ENCODE measurements at regions not wholly inside any gene's neighbourhood (a gene's known extent, or its start where the extent isn't known, plus 50 kb on each side); places are given as distances from the start of the nearest gene placed in this dataset.

DNA sequence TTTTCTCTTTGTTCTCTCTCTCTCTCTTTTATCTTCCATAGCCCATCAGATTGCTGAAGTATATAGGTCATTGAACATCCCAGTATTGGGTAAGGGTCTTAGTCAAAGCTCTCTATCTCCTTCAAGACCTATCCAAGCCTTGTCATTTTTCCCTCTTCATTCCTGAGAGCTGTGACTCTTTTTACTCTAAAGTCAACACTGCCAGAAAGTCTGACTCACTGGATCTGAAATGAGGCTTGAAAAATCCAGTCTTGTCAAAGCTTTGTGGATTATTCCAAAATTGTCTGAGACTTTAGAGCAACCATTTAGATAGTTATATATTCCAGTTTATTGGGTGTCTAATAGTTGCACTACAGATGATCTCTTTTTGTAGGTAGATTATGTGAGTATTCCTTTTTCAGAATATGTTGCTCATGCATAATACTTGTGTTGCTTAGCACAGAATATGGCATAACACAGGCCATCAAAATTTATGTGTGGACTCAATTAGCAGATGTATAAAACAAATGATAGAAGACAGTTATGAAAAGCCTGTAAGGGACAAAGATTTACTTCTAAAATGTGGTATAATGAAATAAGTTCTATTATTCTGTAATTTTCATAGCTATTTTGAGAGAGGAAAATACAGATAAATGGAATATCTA is 389.3 kb upstream of the PCDH9 start:
- H3K27ac ChIP-seq, result no peak overlapping the region
- H3K4me1 ChIP-seq, result no peaks in the 10 kb centered on the region
- H3K4me3 ChIP-seq, result no peak overlapping the region
- H3K9me3 ChIP-seq, result no peaks in the 10 kb centered on the region
- TF ChIP-seq EP300 (IDR thresholded peaks at IDR 0.05), result no peak
- no peak for TF ChIP-seq POLR2AphosphoS5 (IDR thresholded peaks at IDR 0.05)
- TF ChIP-seq POLR2A (IDR thresholded peaks at IDR 0.05), result no peak
- TF ChIP-seq, protein P1, sequence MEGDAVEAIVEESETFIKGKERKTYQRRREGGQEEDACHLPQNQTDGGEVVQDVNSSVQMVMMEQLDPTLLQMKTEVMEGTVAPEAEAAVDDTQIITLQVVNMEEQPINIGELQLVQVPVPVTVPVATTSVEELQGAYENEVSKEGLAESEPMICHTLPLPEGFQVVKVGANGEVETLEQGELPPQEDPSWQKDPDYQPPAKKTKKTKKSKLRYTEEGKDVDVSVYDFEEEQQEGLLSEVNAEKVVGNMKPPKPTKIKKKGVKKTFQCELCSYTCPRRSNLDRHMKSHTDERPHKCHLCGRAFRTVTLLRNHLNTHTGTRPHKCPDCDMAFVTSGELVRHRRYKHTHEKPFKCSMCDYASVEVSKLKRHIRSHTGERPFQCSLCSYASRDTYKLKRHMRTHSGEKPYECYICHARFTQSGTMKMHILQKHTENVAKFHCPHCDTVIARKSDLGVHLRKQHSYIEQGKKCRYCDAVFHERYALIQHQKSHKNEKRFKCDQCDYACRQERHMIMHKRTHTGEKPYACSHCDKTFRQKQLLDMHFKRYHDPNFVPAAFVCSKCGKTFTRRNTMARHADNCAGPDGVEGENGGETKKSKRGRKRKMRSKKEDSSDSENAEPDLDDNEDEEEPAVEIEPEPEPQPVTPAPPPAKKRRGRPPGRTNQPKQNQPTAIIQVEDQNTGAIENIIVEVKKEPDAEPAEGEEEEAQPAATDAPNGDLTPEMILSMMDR (IDR thresholded peaks at IDR 0.05), result no peak
- no peaks in the 10 kb centered on the region for H3K36me3 ChIP-seq
- DNase-seq, result no peak
- intact Hi-C loops (cut with DNase I), result no loop called here
- no peaks in the 10 kb centered on the region for H3K27me3 ChIP-seq

DNA sequence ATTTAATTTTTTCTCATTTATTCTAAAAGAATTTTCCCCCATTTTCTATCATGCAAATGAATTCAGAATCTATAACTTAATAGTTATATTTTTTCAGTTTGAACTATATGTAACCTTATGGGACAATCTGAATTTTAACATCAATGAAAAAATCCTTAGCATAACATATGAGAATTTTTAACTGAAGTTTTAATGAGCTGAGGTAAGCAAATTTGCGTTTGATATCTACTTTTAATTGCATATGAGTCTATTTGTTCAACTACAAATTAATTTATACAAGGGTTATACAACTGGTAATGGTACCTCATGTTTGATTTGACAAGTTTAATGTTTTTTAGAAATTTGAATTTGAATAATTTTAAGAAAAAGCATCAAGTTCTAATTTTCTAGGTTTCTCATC is 384.4 kb upstream of the PCDH9 start:
- Histone ChIP-seq H3K36me3 (no peaks in the 10 kb centered on the region), H3K4me1 (no peaks in the 10 kb centered on the region), H3K27me3 (no peaks in the 10 kb centered on the region), H3K4me3 (no peak overlapping the region), H3K9me3 (no peaks in the 10 kb centered on the region), H3K27ac (no peak overlapping the region)
- WGBS, 2 donors, result 56 to 79% methylated on average over 1 of the region's 1 CpG
- no peak for DNase-seq
- no peak for TF ChIP-seq EP300 (IDR thresholded peaks at IDR 0.05)
- no peak for TF ChIP-seq POLR2AphosphoS5 (IDR thresholded peaks at IDR 0.05)
- TF ChIP-seq, protein P1 (IDR thresholded peaks at IDR 0.05), result no peak
- no peak for TF ChIP-seq POLR2A (IDR thresholded peaks at IDR 0.05)
- intact Hi-C loops (cut with DNase I), result no loop called here

DNA sequence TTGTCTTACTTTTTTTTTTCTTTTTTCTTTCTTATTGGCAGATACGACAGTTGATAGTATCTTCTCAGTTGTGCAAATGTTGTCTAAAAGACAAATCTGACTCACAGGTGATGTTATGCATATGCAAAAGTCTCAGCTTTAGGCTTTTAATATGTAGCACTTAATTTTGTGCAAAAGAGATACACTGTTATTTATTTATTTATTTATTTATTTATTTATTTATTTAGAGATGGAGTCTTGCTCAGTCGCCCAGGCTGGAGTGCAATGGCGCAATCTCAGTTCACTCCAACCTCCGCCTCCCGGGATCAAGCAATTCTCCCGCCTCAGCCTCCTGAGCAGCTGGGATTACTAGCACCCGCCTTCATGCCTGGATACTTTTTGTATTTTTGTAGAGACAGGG is 383.9 kb upstream of the PCDH9 start:
- intact Hi-C loops (cut with DNase I), result no loop called here
- no peaks in the 10 kb centered on the region for H3K9me3 ChIP-seq

DNA sequence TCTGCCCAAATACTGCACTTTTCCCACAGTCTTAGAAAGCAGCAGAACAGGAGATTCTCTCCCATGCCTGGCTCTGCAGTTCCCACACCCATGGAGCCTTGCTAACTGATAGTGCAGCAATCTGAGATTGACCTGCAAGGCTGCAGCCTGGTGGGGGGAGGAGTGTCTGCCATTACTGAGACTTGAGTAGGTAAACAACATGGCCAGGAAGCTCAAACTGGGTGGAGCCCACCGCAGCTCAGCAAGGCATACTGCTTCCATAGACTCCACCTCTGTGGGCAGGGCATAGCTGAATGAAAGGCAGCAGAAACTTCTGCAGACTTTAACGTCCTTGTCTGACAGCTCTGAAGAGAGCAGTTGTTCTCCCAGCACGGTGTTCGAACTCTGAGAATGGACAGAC is 358.5 kb upstream of the PCDH9 start:
- H3K4me1 ChIP-seq, result no peaks in the 10 kb centered on the region
- WGBS, 2 donors, result 76 to 85% methylated on average over 4 of the region's 4 CpGs

More for the DNA sequence above, 383.9 kb upstream of the PCDH9 start:
- no peak overlapping the region for H3K27ac ChIP-seq
- no peaks in the 10 kb centered on the region for H3K36me3 ChIP-seq
- no peak for DNase-seq
- 92 to 93% methylated on average over 7 of the region's 7 CpGs for WGBS, 2 donors
- H3K4me3 ChIP-seq, result no peak overlapping the region
- TF ChIP-seq POLR2AphosphoS5 (IDR thresholded peaks at IDR 0.05), result no peak
- no peak for TF ChIP-seq EP300 (IDR thresholded peaks at IDR 0.05)
- no peak for TF ChIP-seq POLR2A (IDR thresholded peaks at IDR 0.05)
- no peaks in the 10 kb centered on the region for H3K27me3 ChIP-seq
- no peaks in the 10 kb centered on the region for H3K4me1 ChIP-seq

DNA sequence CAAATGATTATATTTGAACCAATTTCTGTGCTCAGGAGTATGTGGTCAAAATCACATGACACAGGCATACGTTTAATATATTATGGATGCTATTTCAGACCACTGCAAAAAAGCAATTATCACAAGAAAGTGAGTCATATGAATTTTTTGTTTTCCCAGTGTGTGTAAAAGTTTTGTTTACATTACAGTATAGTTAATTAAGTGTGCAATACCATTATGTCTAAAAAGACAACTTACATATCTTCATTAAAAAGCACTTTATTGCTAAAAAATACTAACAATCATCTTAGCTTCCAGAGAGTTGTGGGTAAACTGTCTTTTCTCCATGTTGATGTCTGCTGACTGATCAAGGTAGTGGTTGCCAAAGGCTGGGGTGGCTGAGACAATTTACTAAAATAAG is 347.2 kb upstream of the PCDH9 start:
- TF ChIP-seq EP300 (IDR thresholded peaks at IDR 0.05), result no peak
- TF ChIP-seq, protein P1 (IDR thresholded peaks at IDR 0.05), result no peak
- TF ChIP-seq POLR2A (IDR thresholded peaks at IDR 0.05), result no peak
- no peak for TF ChIP-seq POLR2AphosphoS5 (IDR thresholded peaks at IDR 0.05)
- H3K36me3 ChIP-seq, result no peaks in the 10 kb centered on the region
- no peak overlapping the region for H3K27ac ChIP-seq
- no peaks in the 10 kb centered on the region for H3K27me3 ChIP-seq
- no peak overlapping the region for H3K4me3 ChIP-seq
- intact Hi-C loops (cut with DNase I), result no loop called here
- H3K9me3 ChIP-seq, result no peaks in the 10 kb centered on the region
- H3K4me1 ChIP-seq, result peaks cover 0 to 3% (median 0%) of the 10 kb centered on the region in 4 donors
- DNase-seq, result no peak
- WGBS, 2 donors, result 62 to 77% methylated on average over 1 of the region's 1 CpG

More for the DNA sequence above, 358.5 kb upstream of the PCDH9 start:
- Histone ChIP-seq H3K27ac (no peak overlapping the region), H3K27me3 (no peaks in the 10 kb centered on the region), H3K36me3 (no peaks in the 10 kb centered on the region), H3K4me3 (no peak overlapping the region), H3K9me3 (no peaks in the 10 kb centered on the region)
- DNase-seq, result no peak
- intact Hi-C loops (cut with DNase I), result no loop called here
- TF ChIP-seq POLR2A (IDR thresholded peaks at IDR 0.05) (no peak), EP300 (IDR thresholded peaks at IDR 0.05) (no peak), POLR2AphosphoS5 (IDR thresholded peaks at IDR 0.05) (no peak)
- TF ChIP-seq, protein P1 (IDR thresholded peaks at IDR 0.05), result no peak

Data from sigmoid colon (tissue), 6 donors.